ENCODE measurements at regions not wholly inside any gene's neighbourhood (a gene's known extent, or its start where the extent isn't known, plus 50 kb on each side); places are given as distances from the start of the nearest gene placed in this dataset.

DNA sequence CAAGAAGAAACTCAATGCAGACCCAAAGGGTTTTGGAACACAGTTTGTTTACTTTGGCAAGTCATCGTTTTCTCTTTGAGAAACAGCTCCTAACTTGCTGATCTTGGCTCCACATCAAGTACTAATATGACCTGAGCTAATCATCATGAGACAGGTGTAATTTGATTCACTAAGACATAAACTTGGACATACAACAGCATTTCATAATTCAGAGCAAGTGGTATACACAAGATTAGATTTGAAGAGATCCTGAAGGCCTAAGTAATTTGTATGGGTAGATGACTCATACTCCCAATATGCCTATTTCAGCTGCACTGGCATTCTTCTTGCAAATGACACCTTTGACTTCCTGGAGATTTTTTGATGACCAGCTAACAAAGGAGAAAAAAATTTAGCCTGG lies 1521.7 kb downstream of the RPA4 start:
- Mint-ChIP-seq H3K27me3 (no peaks in the 10 kb centered on the region), H3K4me3 (no peak overlapping the region), H3K36me3 (ENCODE audit: low read depth) (no peaks in the 10 kb centered on the region), H3K9me3 (no peaks in the 10 kb centered on the region), H3K27ac (no peak overlapping the region), H3K4me1 (no peaks in the 10 kb centered on the region)
- ChIA-PET POLR2A (no interaction called here), CTCF (no interaction called here)
- DNase-seq = no peak

GRCh38 chrX:98407584-98407983 lies 1523.9 kb downstream of the RPA4 start:
- Mint-ChIP-seq H3K4me1 (no peaks in the 10 kb centered on the region), H3K27me3 (no peaks in the 10 kb centered on the region), H3K9me3 (no peaks in the 10 kb centered on the region), H3K4me3 (no peak overlapping the region), H3K36me3 (ENCODE audit: low read depth) (no peaks in the 10 kb centered on the region), H3K27ac (no peak overlapping the region)
- ChIA-PET CTCF (no interaction called here), POLR2A (no interaction called here)
- no peak for DNase-seq

DNA sequence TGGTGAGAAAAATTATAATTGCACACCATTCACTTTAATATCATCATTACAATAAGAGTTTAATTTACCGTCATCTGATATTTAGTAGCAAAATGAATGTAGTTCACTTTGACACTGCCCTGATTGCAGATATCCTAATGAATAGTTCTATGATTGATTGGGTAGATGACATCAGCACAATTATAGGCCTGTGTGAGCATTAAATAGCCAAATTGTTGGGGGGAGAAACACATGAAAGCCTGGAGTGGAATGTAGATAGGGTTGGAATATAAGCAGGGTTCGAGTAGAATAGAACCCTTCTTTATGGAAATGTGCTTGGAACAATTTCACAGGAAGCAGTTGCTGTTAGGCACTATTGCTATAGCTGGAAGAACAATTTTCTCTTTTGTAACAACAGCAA lies 1526.2 kb downstream of the RPA4 start:
- H3K4me1 Mint-ChIP-seq = no peaks in the 10 kb centered on the region
- no peak overlapping the region for H3K4me3 Mint-ChIP-seq
- H3K9me3 Mint-ChIP-seq = no peaks in the 10 kb centered on the region
- H3K27me3 Mint-ChIP-seq = no peaks in the 10 kb centered on the region
- no peaks in the 10 kb centered on the region for H3K36me3 Mint-ChIP-seq (ENCODE audit: low read depth)
- no peak for DNase-seq
- ChIA-PET POLR2A (no interaction called here), CTCF (no interaction called here)
- H3K27ac Mint-ChIP-seq = no peak overlapping the region

GRCh38 chrX:98412058-98412457 lies 1528.3 kb downstream of the RPA4 start:
- POLR2A ChIA-PET = no interaction called here
- H3K27ac Mint-ChIP-seq = no peak overlapping the region
- H3K4me3 Mint-ChIP-seq = no peak overlapping the region

GRCh38 chrX:98422536-98422935 lies 1538.8 kb downstream of the RPA4 start:
- POLR2A ChIA-PET = no interaction called here
- DNase-seq = no peak
- H3K36me3 Mint-ChIP-seq (ENCODE audit: low read depth) = no peaks in the 10 kb centered on the region
- H3K27ac Mint-ChIP-seq = no peak overlapping the region
- no peaks in the 10 kb centered on the region for H3K4me1 Mint-ChIP-seq
- no peaks in the 10 kb centered on the region for H3K27me3 Mint-ChIP-seq
- H3K4me3 Mint-ChIP-seq = no peak overlapping the region
- CTCF ChIA-PET = no interaction called here
- no peaks in the 10 kb centered on the region for H3K9me3 Mint-ChIP-seq

More at GRCh38 chrX:98412058-98412457, 1528.3 kb downstream of the RPA4 start:
- DNase-seq = no peak
- Mint-ChIP-seq H3K27me3 (no peaks in the 10 kb centered on the region), H3K36me3 (ENCODE audit: low read depth) (no peaks in the 10 kb centered on the region), H3K9me3 (no peaks in the 10 kb centered on the region), H3K4me1 (no peaks in the 10 kb centered on the region)
- CTCF ChIA-PET = no interaction called here

DNA sequence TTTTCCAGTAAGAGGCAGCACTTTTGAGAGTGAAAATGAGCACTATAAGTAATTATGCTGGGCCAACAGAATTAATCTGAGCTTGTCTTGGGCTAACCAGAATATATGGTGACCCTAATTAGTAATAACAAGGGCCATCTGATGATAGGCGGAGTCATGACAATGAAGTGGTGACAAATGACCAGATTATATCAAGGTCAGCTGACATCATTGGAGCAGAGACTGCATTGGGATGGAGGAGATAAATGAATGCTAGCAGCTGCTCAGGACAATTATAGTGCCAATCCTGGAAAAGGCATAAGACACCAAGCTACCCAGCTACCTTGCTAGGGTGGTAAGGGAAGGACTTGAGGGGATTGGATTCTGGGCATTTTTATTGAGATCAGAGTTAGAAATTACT lies 1548.7 kb downstream of the RPA4 start:
- no peak for DNase-seq
- Mint-ChIP-seq H3K4me3 (no peak overlapping the region), H3K4me1 (no peaks in the 10 kb centered on the region), H3K36me3 (ENCODE audit: low read depth) (no peaks in the 10 kb centered on the region), H3K27ac (no peak overlapping the region), H3K27me3 (no peaks in the 10 kb centered on the region), H3K9me3 (no peaks in the 10 kb centered on the region)
- ChIA-PET CTCF (interaction anchor here (0.6 kb wide), 1 partner anchor 536 kb away, joined by 3 read pairs; no protein-coding TSS in a partner anchor), POLR2A (no interaction called here)

GRCh38 chrX:98448524-98448923 lies 1564.8 kb downstream of the RPA4 start:
- no peaks in the 10 kb centered on the region for H3K9me3 Mint-ChIP-seq
- H3K27ac Mint-ChIP-seq = no peak overlapping the region
- no peaks in the 10 kb centered on the region for H3K27me3 Mint-ChIP-seq
- DNase-seq = no peak
- no peak overlapping the region for H3K4me3 Mint-ChIP-seq
- CTCF ChIA-PET = no interaction called here
- H3K4me1 Mint-ChIP-seq = no peaks in the 10 kb centered on the region
- POLR2A ChIA-PET = no interaction called here
- H3K36me3 Mint-ChIP-seq (ENCODE audit: low read depth) = no peaks in the 10 kb centered on the region

- Mint-ChIP-seq H3K27ac (no peak overlapping the region), H3K9me3 (no peaks in the 10 kb centered on the region), H3K27me3 (no peaks in the 10 kb centered on the region), H3K36me3 (ENCODE audit: low read depth) (no peaks in the 10 kb centered on the region), H3K4me1 (no peaks in the 10 kb centered on the region), H3K4me3 (no peak overlapping the region)
- ChIA-PET CTCF (no interaction called here), POLR2A (no interaction called here)
- no peak for DNase-seq
Measured at GRCh38 chrX:98452456-98452855, 1568.7 kb downstream of the RPA4 start.

DNA sequence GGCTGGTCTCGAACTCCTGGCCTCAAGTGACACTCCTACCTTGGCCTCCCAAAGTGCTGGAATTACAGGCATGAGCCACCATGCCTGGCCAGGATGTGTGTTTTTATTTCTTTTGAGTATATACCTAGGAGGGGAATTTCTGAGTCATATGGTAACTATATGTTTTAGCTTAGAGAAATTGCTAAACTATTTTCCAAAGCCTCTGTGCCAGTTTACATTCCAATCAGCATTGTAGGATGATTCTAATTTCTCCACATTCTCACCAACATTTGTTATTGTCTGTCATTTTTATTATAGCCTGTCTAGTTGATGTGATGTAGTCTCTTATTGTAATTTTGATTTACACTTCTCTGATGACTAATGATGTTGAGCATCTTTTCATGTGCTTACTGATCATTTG lies 1576.0 kb downstream of the RPA4 start:
- Mint-ChIP-seq H3K27me3 (no peaks in the 10 kb centered on the region), H3K4me3 (no peak overlapping the region), H3K4me1 (no peaks in the 10 kb centered on the region), H3K27ac (no peak overlapping the region), H3K9me3 (no peaks in the 10 kb centered on the region), H3K36me3 (ENCODE audit: low read depth) (no peaks in the 10 kb centered on the region)
- DNase-seq = no peak
- ChIA-PET CTCF (no interaction called here), POLR2A (no interaction called here)

- H3K9me3 Mint-ChIP-seq = no peaks in the 10 kb centered on the region
- no peak for DNase-seq
- ChIA-PET POLR2A (no interaction called here), CTCF (no interaction called here)
- H3K4me3 Mint-ChIP-seq = no peak overlapping the region
- no peak overlapping the region for H3K27ac Mint-ChIP-seq
- H3K4me1 Mint-ChIP-seq = no peaks in the 10 kb centered on the region
- H3K36me3 Mint-ChIP-seq (ENCODE audit: low read depth) = no peaks in the 10 kb centered on the region
- no peaks in the 10 kb centered on the region for H3K27me3 Mint-ChIP-seq
Measured at GRCh38 chrX:98480606-98481005, 1596.9 kb downstream of the RPA4 start.

- Mint-ChIP-seq H3K4me1 (no peaks in the 10 kb centered on the region), H3K27ac (no peak overlapping the region), H3K9me3 (no peaks in the 10 kb centered on the region), H3K36me3 (ENCODE audit: low read depth) (no peaks in the 10 kb centered on the region), H3K4me3 (no peak overlapping the region), H3K27me3 (no peaks in the 10 kb centered on the region)
- CTCF ChIA-PET = no interaction called here
- no peak for DNase-seq
- POLR2A ChIA-PET = no interaction called here
Measured at GRCh38 chrX:98481636-98482035, 1597.9 kb downstream of the RPA4 start.

GRCh38 chrX:98490670-98491069 lies 1607.0 kb downstream of the RPA4 start:
- ChIA-PET POLR2A (no interaction called here), CTCF (no interaction called here)
- H3K4me1 Mint-ChIP-seq = no peaks in the 10 kb centered on the region
- no peaks in the 10 kb centered on the region for H3K36me3 Mint-ChIP-seq (ENCODE audit: low read depth)
- H3K27me3 Mint-ChIP-seq = no peaks in the 10 kb centered on the region
- no peaks in the 10 kb centered on the region for H3K9me3 Mint-ChIP-seq
- H3K4me3 Mint-ChIP-seq = no peak overlapping the region
- H3K27ac Mint-ChIP-seq = no peak overlapping the region
- DNase-seq = no peak

GRCh38 chrX:98501426-98501825 lies 1617.7 kb downstream of the RPA4 start:
- POLR2A ChIA-PET = no interaction called here
- CTCF ChIA-PET = no interaction called here
- H3K9me3 Mint-ChIP-seq = no peaks in the 10 kb centered on the region

DNA sequence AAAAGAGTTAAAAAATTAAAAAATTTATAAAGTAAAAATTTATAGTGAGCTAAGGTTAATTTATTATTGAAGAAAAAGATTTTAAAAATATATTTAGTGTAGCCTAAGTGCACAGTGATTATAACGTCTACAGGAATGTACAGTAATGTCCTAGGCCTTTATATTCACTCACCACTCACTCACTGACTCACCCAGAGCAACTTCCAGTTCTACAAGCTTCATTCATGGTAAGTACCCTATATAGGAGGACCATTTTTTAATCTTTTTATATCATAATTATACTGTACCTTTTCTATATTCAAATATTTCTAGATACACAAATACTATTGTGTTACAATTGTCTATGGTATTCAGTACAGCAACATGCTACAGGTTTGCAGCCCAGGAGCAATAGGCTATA lies 1623.2 kb downstream of the RPA4 start:
- CTCF ChIA-PET = no interaction called here
- H3K4me1 Mint-ChIP-seq = no peaks in the 10 kb centered on the region
- no peaks in the 10 kb centered on the region for H3K9me3 Mint-ChIP-seq

More at GRCh38 chrX:98501426-98501825, 1617.7 kb downstream of the RPA4 start:
- H3K27ac Mint-ChIP-seq = no peak overlapping the region
- no peak overlapping the region for H3K4me3 Mint-ChIP-seq
- no peaks in the 10 kb centered on the region for H3K4me1 Mint-ChIP-seq
- no peaks in the 10 kb centered on the region for H3K27me3 Mint-ChIP-seq
- H3K36me3 Mint-ChIP-seq (ENCODE audit: low read depth) = no peaks in the 10 kb centered on the region
- no peak for DNase-seq

GRCh38 chrX:98514032-98514431 lies 1630.3 kb downstream of the RPA4 start:
- Mint-ChIP-seq H3K36me3 (ENCODE audit: low read depth) (no peaks in the 10 kb centered on the region), H3K4me1 (no peaks in the 10 kb centered on the region), H3K27ac (no peak overlapping the region), H3K27me3 (no peaks in the 10 kb centered on the region), H3K4me3 (no peak overlapping the region), H3K9me3 (no peaks in the 10 kb centered on the region)
- no peak for DNase-seq
- POLR2A ChIA-PET = no interaction called here
- CTCF ChIA-PET = no interaction called here

More for the DNA sequence above, 1623.2 kb downstream of the RPA4 start:
- POLR2A ChIA-PET = no interaction called here
- Mint-ChIP-seq H3K4me3 (no peak overlapping the region), H3K27me3 (no peaks in the 10 kb centered on the region), H3K27ac (no peak overlapping the region), H3K36me3 (ENCODE audit: low read depth) (no peaks in the 10 kb centered on the region)
- DNase-seq = no peak

Data from activated CD4-positive, alpha-beta T cell treated with anti-CD3 and anti-CD28 coated beads, Interleukin-2, amount 10 ng/mL, durations not matched to agents 7 days and 5 days (primary cell).